Peyer's patch (tissue), 4 donors: ENCODE measurements at regions not wholly inside any gene's neighbourhood (a gene's known extent, or its start where the extent isn't known, plus 50 kb on each side); places are given as distances from the start of the nearest gene placed in this dataset.

ENCODE experiments used
- CTCF ChIP-seq, 6 experiments: fragments of 450-650 bp in 4 of 6; fragments of 200-600 bp in 2 of 6; sonication (generic) in 1 of 6; IDR thresholded peaks; one replicate each; pipeline ENCODE4 v1.5.1; 2017 to 2019; ENCODE audit warnings: antibody characterized with exemption in 6 of 6, mild to moderate bottlenecking in 3 of 6, moderate library complexity in 1 of 6
- POLR2A ChIP-seq, 2 donors: fragments of 450-650 bp; IDR thresholded peaks; one replicate each; pipeline ENCODE4 v1.5.1; 2017; ENCODE audit warnings: antibody characterized with exemption in 2 of 2, mild to moderate bottlenecking in 2 of 2, moderate library complexity in 2 of 2

GRCh38 chrX:40508560-40508959 lies 72.2 kb upstream of the ATP6AP2 start:
- TF ChIP-seq CTCF (IDR thresholded peaks at IDR 0.05) (no peak), POLR2A (IDR thresholded peaks at IDR 0.05) (no peak)
